ENCODE measurements at regions not wholly inside any gene's neighbourhood (a gene's known extent, or its start where the extent isn't known, plus 50 kb on each side); places are given as distances from the start of the nearest gene placed in this dataset.

GRCh38 chr18:43422518-43422917 lies 145.2 kb upstream of the SYT4 start:
- Histone ChIP-seq H4K20me1 (ENCODE audit: insufficient read depth) (no peaks in the 10 kb centered on the region), H3K4me2 (ENCODE audit: low read length) (no peak overlapping the region), H3K27me3 (ENCODE audit: insufficient read depth, low read length) (no peaks in the 10 kb centered on the region), H3K4me3 (replicated peaks in 1 of 2; ENCODE audit: low read depth in 1 of 2, low read length in 2 of 2) (no peak overlapping the region), H3K9ac (ENCODE audit: low read length) (no peak overlapping the region), H3K9me2 (ENCODE audit: insufficient read depth) (no peaks in the 10 kb centered on the region), H2AFZ (ENCODE audit: low read depth, low read length, poor library complexity, severe bottlenecking) (no peak overlapping the region), H3K9me3 (ENCODE audit: control insufficient read depth in 1 of 2, insufficient read depth in 1 of 2, low read depth in 1 of 2, low read length in 2 of 2) (peaks cover 5 to 25% of the 10 kb centered on the region in 2 experiments; a peak in 2 of 4 replicates), H3K36me3 (ENCODE audit: control insufficient read depth in 1 of 2, insufficient read depth in 2 of 2, low read length in 2 of 2) (no peaks in the 10 kb centered on the region), H3K79me2 (ENCODE audit: insufficient read depth, low read length) (no peaks in the 10 kb centered on the region), H3K27ac (ENCODE audit: low read depth, low read length) (no peak overlapping the region), H3K4me1 (ENCODE audit: control insufficient read depth in 1 of 2, insufficient read depth in 2 of 2, low read length in 2 of 2) (no peaks in the 10 kb centered on the region)
- no TSS peak for BruUV-seq (replicated peaks)
- RAD21 ChIA-PET (ENCODE audit: low non-redundant PET in 1 of 2, low total read pairs in 2 of 2, uncharacterized antibody in 2 of 2, unreplicated experiment in 2 of 2): no interaction called here
- intact Hi-C loops (cut with micrococcal nuclease): no loop called here
- TF ChIP-seq ZFX (IDR thresholded peaks at IDR 0.05) (no peak), FOSL1 (IDR thresholded peaks at IDR 0.05; ENCODE audit: low read depth) (no peak), POLR2A (IDR thresholded peaks at IDR 0.05; ENCODE audit: borderline replicate concordance, extremely low read depth, insufficient read depth, insufficient read length) (no peak), EGR1 (IDR thresholded peaks at IDR 0.05; ENCODE audit: low read depth) (no peak), EZH2 (IDR thresholded peaks at IDR 0.05) (no peak), RAD21 (IDR thresholded peaks at IDR 0.05; ENCODE audit: low read depth) (no peak), EZH2phosphoT487 (IDR thresholded peaks at IDR 0.05; ENCODE audit: borderline replicate concordance) (no peak), REST (IDR thresholded peaks at IDR 0.05; ENCODE audit: low read depth) (no peak), CTCF (IDR thresholded peaks at IDR 0.05 in 2 of 3, conservative IDR thresholded peaks at IDR 0.05 in 1 of 3; ENCODE audit: borderline replicate concordance in 1 of 3, insufficient read depth in 1 of 3, low read depth in 2 of 3, low read length in 2 of 3) (no peak), CBX3 (IDR thresholded peaks at IDR 0.05; ENCODE audit: low read depth) (no peak), JUND (IDR thresholded peaks at IDR 0.05) (no peak), YY1 (IDR thresholded peaks at IDR 0.05; ENCODE audit: extremely low read depth, insufficient replicate concordance, low read depth, low read length) (no peak), CEBPB (IDR thresholded peaks at IDR 0.05; ENCODE audit: low read depth) (no peak), MAX (IDR thresholded peaks at IDR 0.05) (no peak)
- CTCF ChIA-PET: no interaction called here
- POLR2A ChIA-PET: no interaction called here
- DNase-seq (ENCODE audit: low read depth, low spot score) (no peak), ATAC-seq (no peak)

Measured in HCT116 (cell line).